ENCODE measurements at regions not wholly inside any gene's neighbourhood (a gene's known extent, or its start where the extent isn't known, plus 50 kb on each side); places are given as distances from the start of the nearest gene placed in this dataset.

- H3K27ac ChIP-seq: no peak overlapping the region
- no peak for DNase-seq
- no peaks in the 10 kb centered on the region for H3K27me3 ChIP-seq
- no peak for TF ChIP-seq POLR2A (IDR thresholded peaks at IDR 0.05)
- TF ChIP-seq, protein P1, sequence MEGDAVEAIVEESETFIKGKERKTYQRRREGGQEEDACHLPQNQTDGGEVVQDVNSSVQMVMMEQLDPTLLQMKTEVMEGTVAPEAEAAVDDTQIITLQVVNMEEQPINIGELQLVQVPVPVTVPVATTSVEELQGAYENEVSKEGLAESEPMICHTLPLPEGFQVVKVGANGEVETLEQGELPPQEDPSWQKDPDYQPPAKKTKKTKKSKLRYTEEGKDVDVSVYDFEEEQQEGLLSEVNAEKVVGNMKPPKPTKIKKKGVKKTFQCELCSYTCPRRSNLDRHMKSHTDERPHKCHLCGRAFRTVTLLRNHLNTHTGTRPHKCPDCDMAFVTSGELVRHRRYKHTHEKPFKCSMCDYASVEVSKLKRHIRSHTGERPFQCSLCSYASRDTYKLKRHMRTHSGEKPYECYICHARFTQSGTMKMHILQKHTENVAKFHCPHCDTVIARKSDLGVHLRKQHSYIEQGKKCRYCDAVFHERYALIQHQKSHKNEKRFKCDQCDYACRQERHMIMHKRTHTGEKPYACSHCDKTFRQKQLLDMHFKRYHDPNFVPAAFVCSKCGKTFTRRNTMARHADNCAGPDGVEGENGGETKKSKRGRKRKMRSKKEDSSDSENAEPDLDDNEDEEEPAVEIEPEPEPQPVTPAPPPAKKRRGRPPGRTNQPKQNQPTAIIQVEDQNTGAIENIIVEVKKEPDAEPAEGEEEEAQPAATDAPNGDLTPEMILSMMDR (IDR thresholded peaks at IDR 0.05): no peak
- H3K4me3 ChIP-seq: no peak overlapping the region
- WGBS, 2 donors: 60 to 70% methylated on average over 4 of the region's 4 CpGs
- intact Hi-C loops (cut with DNase I): no loop called here
- no peaks in the 10 kb centered on the region for H3K36me3 ChIP-seq
- no peaks in the 10 kb centered on the region for H3K4me1 ChIP-seq
- H3K9me3 ChIP-seq: no peaks in the 10 kb centered on the region
Measured at GRCh38 chr2:113812204-113812603, 55.8 kb upstream of the SLC35F5 start.

DNA sequence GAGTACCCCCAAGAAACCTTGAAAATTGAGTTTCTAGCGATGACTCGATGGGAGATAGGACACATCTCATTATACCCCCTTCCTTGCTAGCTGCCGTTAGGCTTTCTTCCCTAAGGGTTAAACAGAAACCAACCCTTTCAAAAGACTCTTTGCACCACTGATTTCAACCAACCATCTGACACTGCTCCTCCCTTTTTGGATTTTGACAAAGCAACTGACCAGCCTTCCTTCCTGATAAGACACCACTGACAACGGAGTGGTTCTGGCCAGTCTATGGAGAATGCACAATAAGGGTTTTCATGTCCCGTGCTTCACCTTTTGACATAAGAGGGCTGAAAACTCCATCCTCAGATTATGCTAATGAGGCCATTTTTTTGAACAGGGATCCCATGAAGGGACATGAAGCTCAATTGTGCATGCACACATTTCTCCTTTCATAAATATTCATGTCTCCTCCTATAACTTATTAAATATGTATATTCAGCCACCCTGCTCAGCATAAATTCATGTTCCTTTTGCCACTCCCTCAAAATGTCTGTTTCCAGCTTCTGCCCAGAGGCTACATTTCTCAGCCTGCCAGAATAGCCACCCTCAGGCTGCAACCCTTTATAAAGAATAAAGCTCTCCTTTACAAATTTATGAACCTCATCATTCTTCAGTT lies 52.8 kb upstream of the SLC35F5 start:
- no peaks in the 10 kb centered on the region for H3K4me1 ChIP-seq
- intact Hi-C loops (cut with DNase I): no loop called here

DNA sequence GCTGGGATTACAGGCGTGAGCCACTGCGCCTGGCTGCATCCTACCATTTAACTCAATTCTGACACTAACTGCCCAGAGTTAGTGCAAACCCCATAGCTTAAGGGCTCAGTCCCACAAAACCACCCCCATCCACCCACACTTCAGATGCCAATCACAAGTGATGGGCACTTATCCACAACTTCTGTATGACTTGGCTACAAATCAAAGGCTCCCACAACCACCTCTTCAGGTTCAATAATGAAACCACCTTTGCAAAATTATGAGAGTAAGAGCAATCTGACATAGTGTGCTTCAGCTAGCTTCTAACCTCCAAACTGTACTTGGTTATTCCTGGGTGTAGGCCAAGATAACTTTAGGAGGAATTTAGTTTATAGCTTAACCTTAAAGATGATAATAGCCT lies 51.3 kb upstream of the SLC35F5 start:
- no peak for DNase-seq
- Histone ChIP-seq H3K27me3 (no peaks in the 10 kb centered on the region), H3K27ac (no peak overlapping the region), H3K36me3 (no peaks in the 10 kb centered on the region), H3K4me1 (peaks cover 0 to under 1% (median 0%) of the 10 kb centered on the region in 3 donors), H3K9me3 (no peaks in the 10 kb centered on the region), H3K4me3 (no peak overlapping the region)
- TF ChIP-seq, protein P1 (IDR thresholded peaks at IDR 0.05): no peak
- TF ChIP-seq POLR2A (IDR thresholded peaks at IDR 0.05): no peak
- intact Hi-C loops (cut with DNase I): no loop called here
- 90 to 100% methylated on average over 2 of the region's 2 CpGs for WGBS, 2 donors

More for the DNA sequence above, 52.8 kb upstream of the SLC35F5 start:
- no peak overlapping the region for H3K4me3 ChIP-seq
- no peaks in the 10 kb centered on the region for H3K36me3 ChIP-seq
- no peak for DNase-seq
- 88 to 93% methylated on average over 5 of the region's 5 CpGs for WGBS, 2 donors
- no peak for TF ChIP-seq POLR2A (IDR thresholded peaks at IDR 0.05)
- TF ChIP-seq, protein P1 (IDR thresholded peaks at IDR 0.05): no peak
- no peaks in the 10 kb centered on the region for H3K27me3 ChIP-seq
- no peak overlapping the region for H3K27ac ChIP-seq
- no peaks in the 10 kb centered on the region for H3K9me3 ChIP-seq

DNA sequence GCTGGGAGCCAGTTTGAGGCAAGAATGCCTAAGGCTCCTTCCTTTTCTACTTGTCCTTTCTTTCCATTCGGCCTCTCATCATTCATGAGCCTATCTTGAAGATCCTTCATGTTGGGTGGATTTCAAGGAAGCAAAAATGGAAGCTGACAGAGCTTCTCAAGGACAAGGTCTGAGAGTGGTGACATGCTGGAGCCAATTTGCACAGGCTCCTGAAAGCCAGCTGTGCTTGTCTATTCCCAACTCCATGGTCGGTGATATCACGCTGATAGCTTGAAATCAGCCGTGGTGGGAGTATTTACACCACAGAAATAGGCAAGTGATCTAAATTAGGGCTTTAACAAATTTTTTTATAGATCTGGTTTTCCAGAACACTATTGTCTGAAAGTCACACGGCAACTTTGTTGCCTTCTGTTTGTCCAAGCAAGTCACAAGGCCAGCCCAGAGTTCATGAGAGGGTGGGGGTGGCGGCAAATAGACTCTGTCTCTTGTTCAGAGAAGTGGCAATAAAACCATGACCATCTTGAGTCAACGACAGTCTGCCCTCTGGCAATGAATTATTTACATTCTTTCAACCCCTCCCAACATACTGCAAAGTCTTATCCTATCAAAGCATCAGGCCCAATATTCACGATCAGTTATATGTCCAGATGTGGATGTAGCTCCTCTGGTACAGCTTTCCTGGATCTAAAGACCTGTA lies 49.9 kb upstream of the SLC35F5 start:
- WGBS, 2 donors: 84 to 85% methylated on average over 5 to 8 of the region's 8 CpGs
- Histone ChIP-seq H3K4me1 (peaks cover 0 to 8% (median 0%) of the 10 kb centered on the region in 3 donors), H3K27me3 (no peaks in the 10 kb centered on the region), H3K9me3 (no peaks in the 10 kb centered on the region), H3K4me3 (no peak overlapping the region), H3K27ac (no peak overlapping the region), H3K36me3 (no peaks in the 10 kb centered on the region)
- TF ChIP-seq POLR2A (IDR thresholded peaks at IDR 0.05): no peak
- TF ChIP-seq, protein P1 (IDR thresholded peaks at IDR 0.05): no peak
- no peak for DNase-seq
- intact Hi-C loops (cut with DNase I): no loop called here

All from esophagus squamous epithelium (tissue), 5 donors.